Neural cell (in vitro differentiated cells): ENCODE measurements at regions not wholly inside any gene's neighbourhood (a gene's known extent, or its start where the extent isn't known, plus 50 kb on each side); places are given as distances from the start of the nearest gene placed in this dataset.
"Not testable (repeated sequence)": the region's sequence is repeated elsewhere in the genome, so short reads cannot be mapped to it uniquely, and the experiment has no call there.

Source experiments
- H2AFZ ChIP-seq: fragments of 200-600, 300-800 bp; sonication (generic), shearing (Covaris generic); 2 replicates; pipeline ENCODE4 v1.6.0; 2014; ENCODE audit warnings: low read depth, mild to moderate bottlenecking, antibody characterized with exemption, low read length, moderate library complexity
- H3F3A ChIP-seq: fragments of 200-600 bp; shearing (Covaris generic); 2 replicates; pipeline ENCODE4 v1.6.1; 2016; ENCODE audit warnings: mild to moderate bottlenecking, moderate library complexity, mixed read lengths, antibody characterized with exemption, low read length; ENCODE audit not compliant: insufficient read depth, poor library complexity, severe bottlenecking
- H3K27ac ChIP-seq: fragments of 200-600, 300-800 bp; sonication (generic), shearing (Covaris generic); 2 replicates; pipeline ENCODE4 v1.5.1; 2014; ENCODE audit warnings: mild to moderate bottlenecking, low read length, moderate library complexity
- H3K27me3 ChIP-seq: fragments of 300-800, 200-600 bp; sonication (generic), shearing (Covaris generic); 2 replicates; pipeline ENCODE4 v1.6.0; 2014; ENCODE audit warnings: mild to moderate bottlenecking, low read depth, low read length, moderate library complexity; ENCODE audit not compliant: insufficient read depth
- H3K36me3 ChIP-seq: fragments of 300-800, 200-600 bp; sonication (generic), shearing (Covaris generic); 2 replicates; pipeline ENCODE4 v1.5.1; 2014; ENCODE audit warnings: mild to moderate bottlenecking, antibody characterized with exemption, low read length, moderate library complexity; ENCODE audit not compliant: insufficient read depth
- H3K4me2 ChIP-seq: fragments of 300-800, 200-600 bp; sonication (generic), shearing (Covaris generic); 2 replicates; pipeline ENCODE4 v1.6.0; 2014; ENCODE audit warnings: mild to moderate bottlenecking, low read length
- H3K4me3 ChIP-seq: fragments of 300-800, 200-600 bp; sonication (generic), shearing (Covaris generic); 2 replicates; pipeline ENCODE4 v1.5.1; 2014; ENCODE audit warnings: mild to moderate bottlenecking, low read length, moderate library complexity
- H3K79me2 ChIP-seq: fragments of 200-600 bp; shearing (Covaris generic); replicated peaks from 2 replicates; pipeline ENCODE4 v1.6.0; 2014; ENCODE audit warnings: mild to moderate bottlenecking, low read length, moderate library complexity; ENCODE audit not compliant: insufficient read depth
- H3K9ac ChIP-seq: fragments of 300-800, 200-600 bp; sonication (generic), shearing (Covaris generic); 2 replicates; pipeline ENCODE4 v1.6.1; 2016; ENCODE audit warnings: mild to moderate bottlenecking, low read length, mixed read lengths
- H3K9me2 ChIP-seq: fragments of 200-600 bp; shearing (Covaris generic); 2 replicates; pipeline ENCODE4 v1.6.1; 2016; ENCODE audit warnings: mild to moderate bottlenecking, low read length, mixed read lengths; ENCODE audit not compliant: insufficient read depth
- H3K9me3 ChIP-seq: fragments of 200-600, 300-800 bp; sonication (generic), shearing (Covaris generic); 2 replicates; pipeline ENCODE4 v1.6.1; 2016; ENCODE audit warnings: mild to moderate bottlenecking, mixed run types, low read length, moderate library complexity, mixed read lengths
- H4K20me1 ChIP-seq: fragments of 200-600 bp; shearing (Covaris generic); 2 replicates; pipeline ENCODE4 v1.6.1; 2016; ENCODE audit warnings: mild to moderate bottlenecking, mixed run types; ENCODE audit not compliant: insufficient read depth
- CTCF ChIP-seq: fragments of 450-650 bp; IDR thresholded peaks from 2 replicates; pipeline ENCODE4 v1.5.1; 2014; ENCODE audit warnings: antibody characterized with exemption, mild to moderate bottlenecking, moderate library complexity; ENCODE audit not compliant: poor library complexity, severe bottlenecking
- EP300 ChIP-seq: fragments of 450-650 bp; conservative IDR thresholded peaks from 2 replicates; pipeline ENCODE4 v1.6.1; 2014; ENCODE audit warnings: antibody characterized with exemption, mild to moderate bottlenecking, moderate library complexity; ENCODE audit not compliant: poor library complexity, severe bottlenecking
- EZH2 ChIP-seq: fragments of 200-600, 300-800 bp; shearing (Covaris generic), sonication (generic); IDR thresholded peaks from 2 replicates; pipeline ENCODE4 v1.6.1; 2014; ENCODE audit warnings: antibody characterized with exemption, low read length, borderline replicate concordance, mild to moderate bottlenecking; ENCODE audit not compliant: insufficient read depth, poor library complexity, severe bottlenecking
- MXI1 ChIP-seq: fragments of 450-650 bp; conservative IDR thresholded peaks from 2 replicates; pipeline ENCODE4 v1.6.1; 2014; ENCODE audit warnings: antibody characterized with exemption, mild to moderate bottlenecking; ENCODE audit not compliant: poor library complexity, severe bottlenecking
- POLR2AphosphoS5 ChIP-seq: IDR thresholded peaks from 2 replicates; pipeline ENCODE4 v1.6.1; 2012
- RAD21 ChIP-seq: fragments of 450-650 bp; conservative IDR thresholded peaks from 2 replicates; pipeline ENCODE4 v1.6.1; 2014; ENCODE audit warnings: antibody characterized with exemption, mild to moderate bottlenecking, moderate library complexity
- REST ChIP-seq: IDR thresholded peaks from 2 replicates; pipeline ENCODE4 v1.6.1; 2012; ENCODE audit warnings: borderline replicate concordance
- SMC3 ChIP-seq: fragments of 450-650 bp; conservative IDR thresholded peaks from 2 replicates; pipeline ENCODE4 v1.6.1; 2014; ENCODE audit warnings: antibody characterized with exemption, mild to moderate bottlenecking, moderate library complexity; ENCODE audit not compliant: poor library complexity
- TAF1 ChIP-seq: IDR thresholded peaks from 2 replicates; pipeline ENCODE4 v1.6.1; 2012; ENCODE audit warnings: low read depth

- Histone ChIP-seq H3K4me3 (no peak overlapping the region), H3K27ac (no peak overlapping the region), H2AFZ (no peak overlapping the region), H3K9ac (no peak overlapping the region), H3K9me2 (no peaks in the 10 kb centered on the region), H3F3A (no peaks in the 10 kb centered on the region), H3K79me2 (no peaks in the 10 kb centered on the region), H3K4me2 (no peak overlapping the region), H4K20me1 (no peaks in the 10 kb centered on the region), H3K27me3 (no peaks in the 10 kb centered on the region), H3K36me3 (no peaks in the 10 kb centered on the region), H3K9me3 (peaks cover 6% of the 10 kb centered on the region)
- TF ChIP-seq TAF1 (no peak), MXI1 (no peak), SMC3 (no peak), RAD21 (no peak), CTCF (no peak), EP300 (no peak), POLR2AphosphoS5 (no peak), EZH2 (no peak), REST (no peak)
Observed at GRCh38 chr12:54784115-54784514, 70.2 kb upstream of the MUCL1 start.

- not testable (repeated sequence) for H3F3A ChIP-seq, H3K4me3 ChIP-seq, H2AFZ ChIP-seq, H3K9me3 ChIP-seq, H3K9me2 ChIP-seq, H4K20me1 ChIP-seq, H3K79me2 ChIP-seq, H3K4me2 ChIP-seq, H3K27me3 ChIP-seq, H3K9ac ChIP-seq, H3K27ac ChIP-seq, H3K36me3 ChIP-seq
Observed at GRCh38 chr12:54777031-54777430, 77.3 kb upstream of the MUCL1 start.

GRCh38 chr12:54773593-54773992 is 80.7 kb upstream of the MUCL1 start:
- Histone ChIP-seq H3K27ac (no peak overlapping the region), H3K4me3 (no peak overlapping the region), H3K4me2 (no peak overlapping the region), H3K9me2 (no peaks in the 10 kb centered on the region), H3K36me3 (no peaks in the 10 kb centered on the region), H3K9ac (no peak overlapping the region), H2AFZ (no peak overlapping the region), H3K27me3 (no peaks in the 10 kb centered on the region), H3K9me3 (no peaks in the 10 kb centered on the region), H4K20me1 (no peaks in the 10 kb centered on the region), H3F3A (no peaks in the 10 kb centered on the region), H3K79me2 (no peaks in the 10 kb centered on the region)
- TF ChIP-seq EP300 (no peak), POLR2AphosphoS5 (no peak), MXI1 (no peak)
